COR-L47 (cell line): ENCODE measurements at regions not wholly inside any gene's neighbourhood (a gene's known extent, or its start where the extent isn't known, plus 50 kb on each side); places are given as distances from the start of the nearest gene placed in this dataset.
A peak's percentile ranks its signal among the peaks of the same experiment; 100 is the strongest.

Experiments
- DNase-seq: peaks from one replicate; lab custom pipeline; 2025; lab: John Stamatoyannopoulos, UW

DNA sequence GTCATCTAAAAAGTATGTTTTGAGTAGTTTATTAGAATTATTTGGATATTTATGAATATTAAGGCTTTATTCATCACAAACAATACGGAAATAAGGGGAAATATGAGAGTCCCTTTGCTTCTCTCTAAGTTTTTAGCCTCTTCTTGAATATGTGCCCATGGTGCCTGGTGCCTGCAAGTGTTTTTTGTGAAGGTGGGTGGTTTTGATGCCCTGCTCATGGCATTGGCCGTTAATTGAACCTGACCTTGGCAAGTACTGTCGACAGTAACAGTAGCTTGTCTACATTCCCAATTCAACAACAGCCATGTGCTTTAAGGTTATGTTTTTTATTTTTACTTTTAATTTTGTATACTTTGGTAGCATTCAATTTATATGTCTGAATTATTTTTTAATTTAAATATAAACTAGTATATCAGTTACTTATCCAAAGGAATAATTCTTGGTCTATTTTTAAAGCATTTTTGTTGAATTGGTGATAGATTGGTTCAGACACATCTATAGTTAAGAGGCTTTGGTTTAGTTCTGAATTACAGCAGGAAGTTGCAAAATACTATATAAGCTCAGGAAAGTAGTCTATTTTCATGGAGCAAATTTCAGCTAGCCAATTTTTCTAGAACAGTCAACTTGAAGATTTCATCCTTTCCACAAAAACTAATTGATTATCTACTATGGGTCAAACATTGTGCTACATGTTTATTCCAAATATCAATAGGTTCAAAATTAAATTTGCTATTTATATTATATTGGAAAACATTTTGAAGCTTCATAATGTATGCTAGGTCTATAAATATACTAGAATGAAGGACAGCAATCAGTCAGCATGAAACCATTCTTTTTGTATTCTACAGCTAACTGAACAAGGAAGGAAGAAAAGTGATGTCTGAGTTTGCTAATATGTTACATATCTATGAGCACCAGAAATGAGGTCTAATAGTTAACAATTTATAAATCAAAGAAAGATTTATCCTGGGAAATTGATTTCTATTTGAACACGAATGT is 184.4 kb downstream of the MRPL39 start:
- no peak for DNase-seq

- peak; percentile 14 for DNase-seq
Observed at GRCh38 chr21:25421321-25422028, 185.8 kb downstream of the MRPL39 start.

DNA sequence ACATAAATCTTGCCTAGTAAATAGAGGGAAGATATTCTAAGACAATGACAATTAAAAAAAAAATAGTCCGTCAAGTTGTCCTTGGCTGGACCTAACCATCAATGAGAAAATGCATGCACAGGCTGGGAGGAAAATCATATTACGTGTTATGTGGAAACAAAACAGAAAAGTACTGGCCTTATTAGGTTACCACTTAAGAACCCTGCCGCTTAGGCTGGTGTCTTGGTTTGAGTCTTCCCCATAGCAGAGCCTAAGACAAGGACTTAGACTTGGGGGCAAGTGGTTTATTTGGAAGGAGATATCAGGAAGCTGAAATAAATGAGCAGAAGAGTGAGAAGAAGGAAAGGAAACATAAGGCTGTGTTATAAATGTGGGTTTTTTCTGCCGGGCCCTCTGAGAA is 186.4 kb downstream of the MRPL39 start:
- DNase-seq: no peak

DNA sequence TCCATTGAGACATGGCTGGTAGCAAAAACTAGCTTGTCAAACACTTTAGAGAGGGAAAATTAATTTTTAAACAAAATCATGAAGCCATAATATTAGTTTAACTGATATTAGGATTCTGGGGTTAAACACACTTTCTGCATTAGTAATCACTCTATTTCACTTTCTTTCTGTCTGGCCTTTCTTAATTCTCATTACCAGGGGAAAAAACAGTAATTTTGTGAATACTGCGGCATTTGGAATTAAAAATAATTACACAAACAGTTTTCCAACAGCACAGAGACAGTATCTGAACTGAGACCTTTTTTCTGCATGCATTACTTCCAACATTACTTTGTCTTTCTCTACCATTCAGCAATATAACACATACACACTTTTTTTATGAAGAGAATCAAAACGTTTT is 190.6 kb downstream of the MRPL39 start:
- no peak for DNase-seq

DNA sequence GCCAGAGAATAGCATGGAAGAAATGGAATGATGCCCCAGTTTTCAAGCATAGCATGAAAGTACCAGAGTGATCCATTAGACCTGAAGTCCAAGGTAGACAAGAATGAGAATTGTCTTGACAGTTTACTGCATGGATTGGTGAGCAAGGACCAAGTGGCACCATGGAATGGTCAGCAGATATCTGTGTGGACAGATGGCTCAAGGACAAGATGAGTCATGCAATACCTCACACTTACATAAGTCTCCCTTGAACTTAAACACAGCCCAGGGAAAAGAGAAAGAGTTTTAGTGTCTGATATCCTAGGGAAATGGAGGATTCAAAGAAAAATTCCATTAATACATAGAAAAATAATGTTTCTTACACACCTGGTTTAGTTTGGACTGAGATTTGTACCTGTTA is 195.2 kb downstream of the MRPL39 start:
- DNase-seq: no peak

DNA sequence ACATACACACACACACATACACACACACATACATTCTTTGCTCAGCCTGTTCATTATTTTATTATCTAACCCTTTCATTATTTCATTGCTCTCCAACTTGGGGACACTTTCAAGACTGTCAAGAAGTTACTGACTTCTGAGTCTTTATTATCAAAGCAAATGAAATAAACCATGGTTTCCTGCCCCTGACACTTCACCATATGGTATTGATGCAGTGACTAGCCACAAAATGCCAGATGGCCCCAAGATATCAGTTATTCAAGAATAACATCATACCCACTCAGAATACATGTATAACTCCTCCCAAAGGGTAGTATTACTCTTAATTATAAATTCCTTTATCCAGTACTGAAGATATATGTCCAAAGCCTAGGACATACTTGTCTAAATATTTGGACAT is 197.3 kb downstream of the MRPL39 start:
- no peak for DNase-seq

GRCh38 chr21:25408666-25409065 is 198.6 kb downstream of the MRPL39 start:
- DNase-seq: no peak

DNA sequence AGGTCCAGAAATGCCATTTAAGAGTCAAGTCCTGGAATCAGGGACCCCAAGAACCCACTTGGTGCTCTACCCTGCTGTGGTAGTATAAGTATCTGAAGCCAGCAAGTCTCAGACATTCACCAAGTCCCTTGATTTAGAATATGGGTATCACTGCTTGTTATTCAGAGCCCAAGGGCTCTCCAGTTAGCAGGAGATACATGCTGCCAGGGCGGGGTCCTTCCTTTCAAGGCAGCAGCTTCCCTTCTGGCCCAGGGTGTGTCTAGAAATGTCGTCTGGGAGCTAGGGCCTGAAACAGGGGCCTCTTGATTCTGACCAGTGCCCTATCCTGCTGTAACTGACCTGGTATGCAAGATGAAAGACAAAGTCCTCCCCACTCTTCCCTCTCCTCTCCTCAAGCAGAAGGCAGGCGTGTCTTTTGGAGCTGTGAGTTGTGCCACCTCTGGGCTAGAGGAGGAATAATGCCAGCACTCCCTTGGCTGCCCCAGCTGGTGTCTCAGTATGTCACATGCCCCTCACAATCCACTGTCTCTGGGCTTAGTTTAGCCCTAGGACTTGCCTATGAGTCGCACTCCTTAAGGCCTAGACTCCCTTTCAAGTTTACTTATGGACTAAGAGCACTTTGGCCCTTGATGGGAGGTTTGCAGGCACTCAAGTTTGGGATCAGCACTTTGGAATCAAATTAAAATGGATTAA is 200.2 kb downstream of the MRPL39 start:
- no peak for DNase-seq

DNA sequence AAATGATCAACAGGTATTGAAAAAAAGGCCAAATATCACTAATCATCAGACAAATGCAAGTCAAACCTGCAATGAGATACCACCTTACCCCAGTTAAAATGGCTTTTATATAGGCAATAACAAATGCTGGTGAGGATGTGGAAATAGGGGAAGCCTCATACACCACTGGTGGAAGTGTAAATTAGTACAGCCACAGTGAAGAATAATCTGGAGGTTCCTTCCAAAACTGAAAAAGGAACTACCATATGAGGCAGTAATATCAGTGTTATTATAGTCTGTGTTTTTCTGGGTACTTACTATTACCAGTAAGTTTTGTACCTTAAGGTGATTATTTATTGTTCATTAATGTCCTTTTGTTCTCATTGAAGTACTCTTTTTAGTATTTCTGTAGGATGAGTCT is 201.3 kb downstream of the MRPL39 start:
- no peak for DNase-seq

GRCh38 chr21:25402134-25402961 is 204.9 kb downstream of the MRPL39 start:
- DNase-seq: no peak

DNA sequence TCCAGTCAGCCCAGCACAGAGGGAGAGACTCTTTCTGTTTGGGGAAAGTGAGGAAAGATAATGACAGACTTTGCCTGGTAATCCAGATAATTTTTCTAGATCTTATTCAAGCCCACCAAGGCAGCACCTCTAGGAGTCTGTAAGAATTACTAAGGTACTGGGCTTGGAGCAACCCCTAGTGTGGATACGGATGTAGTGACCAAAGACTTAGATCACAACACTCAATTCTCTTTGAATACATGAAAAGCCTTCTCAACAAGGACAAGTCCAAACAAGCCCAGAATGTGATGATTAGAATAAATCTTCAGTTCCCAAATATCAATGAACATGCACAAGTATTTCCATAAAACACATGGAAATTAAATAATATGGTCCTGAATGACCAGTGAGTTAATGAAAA is 206.9 kb downstream of the MRPL39 start:
- no peak for DNase-seq

- DNase-seq: no peak
Observed at GRCh38 chr21:25398630-25399029, 208.7 kb downstream of the MRPL39 start.

- no peak for DNase-seq
Observed at GRCh38 chr21:25396135-25396711, 211.1 kb downstream of the MRPL39 start.

DNA sequence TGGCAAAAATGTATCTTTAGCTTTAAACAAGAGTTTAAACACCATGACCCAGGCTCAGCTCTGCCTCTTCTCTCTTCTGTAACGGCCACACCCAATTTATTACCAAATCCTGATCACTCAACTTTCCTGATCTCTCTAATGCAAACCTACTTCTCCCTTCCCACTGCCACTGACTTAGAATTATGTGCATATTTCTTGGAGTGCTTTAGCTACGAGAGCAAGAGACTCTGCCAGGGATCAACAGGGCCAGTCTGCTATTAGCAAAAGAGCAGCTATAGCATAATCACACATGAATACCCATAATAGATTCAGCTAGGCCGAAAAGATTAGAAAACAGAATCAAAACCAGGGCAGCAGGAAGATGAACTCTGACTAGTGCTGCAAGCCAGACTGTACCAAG is 215.5 kb downstream of the MRPL39 start:
- DNase-seq: no peak

DNA sequence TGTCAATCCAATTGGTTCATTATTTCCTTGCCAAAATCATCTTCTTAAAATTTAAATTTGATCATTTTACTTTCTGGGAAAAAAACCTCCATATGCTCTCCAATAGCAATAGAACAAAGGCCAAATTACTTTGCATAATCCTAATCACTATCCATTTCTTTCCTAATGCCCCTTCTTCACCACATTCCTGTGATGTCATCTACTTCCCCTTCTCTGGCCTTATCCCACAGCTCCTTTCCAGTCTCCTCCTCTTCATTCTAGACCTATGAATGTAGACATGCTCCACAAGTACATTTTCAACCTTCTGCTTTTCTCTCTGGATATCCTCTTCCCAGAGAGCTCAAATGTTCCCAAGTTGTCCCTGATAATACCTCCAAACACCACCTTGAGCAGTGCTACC is 216.6 kb downstream of the MRPL39 start:
- DNase-seq: no peak

- no peak for DNase-seq
Observed at GRCh38 chr21:25387665-25388064, 219.6 kb downstream of the MRPL39 start.

DNA sequence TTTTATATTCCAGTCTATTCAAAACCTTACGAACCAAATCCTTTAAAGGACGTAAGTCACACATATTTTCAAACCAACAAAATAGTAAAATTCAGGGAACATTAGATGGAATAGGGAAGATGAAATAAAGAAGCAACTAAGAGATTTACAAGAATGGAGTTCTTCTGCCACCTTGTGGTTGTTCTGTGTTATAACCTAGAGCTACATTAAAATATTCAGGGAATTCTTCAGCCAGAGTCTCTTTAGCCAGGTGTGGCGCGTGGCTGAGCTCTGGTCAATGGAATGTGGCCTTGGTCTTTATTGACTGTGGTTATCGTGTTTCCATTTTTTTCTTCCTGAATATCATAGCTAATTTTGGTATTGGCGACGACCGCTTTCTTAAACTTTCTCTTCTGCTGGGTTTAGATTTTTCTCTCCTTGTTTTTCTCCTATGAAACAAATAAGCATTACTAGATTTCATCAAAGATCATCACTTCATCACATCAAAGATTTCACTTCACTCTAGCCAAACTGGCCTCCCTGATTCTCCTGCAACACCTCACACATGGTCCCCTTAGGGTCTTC is 221.3 kb downstream of the MRPL39 start:
- peak; percentile 61 for DNase-seq

- no peak for DNase-seq
Observed at GRCh38 chr21:25385341-25385740, 221.9 kb downstream of the MRPL39 start.

DNA sequence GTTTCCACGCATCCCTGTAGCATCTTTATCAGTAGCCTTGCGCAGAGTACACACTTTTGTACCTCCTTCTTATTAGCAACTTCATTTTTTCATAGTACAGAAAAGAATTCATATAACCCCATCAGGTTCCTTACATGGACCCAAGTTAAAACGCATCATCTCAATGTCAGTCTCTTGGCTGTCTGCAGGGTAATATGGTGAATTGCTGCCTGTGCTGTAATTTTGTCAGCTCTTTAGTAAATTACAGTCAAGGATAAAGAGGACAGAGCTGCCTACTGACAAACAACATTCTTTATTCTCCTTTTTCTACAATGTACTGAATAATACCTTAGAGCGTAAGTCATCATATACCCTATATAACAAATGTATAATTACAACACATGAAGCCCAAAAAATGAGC is 222.5 kb downstream of the MRPL39 start:
- DNase-seq: no peak

DNA sequence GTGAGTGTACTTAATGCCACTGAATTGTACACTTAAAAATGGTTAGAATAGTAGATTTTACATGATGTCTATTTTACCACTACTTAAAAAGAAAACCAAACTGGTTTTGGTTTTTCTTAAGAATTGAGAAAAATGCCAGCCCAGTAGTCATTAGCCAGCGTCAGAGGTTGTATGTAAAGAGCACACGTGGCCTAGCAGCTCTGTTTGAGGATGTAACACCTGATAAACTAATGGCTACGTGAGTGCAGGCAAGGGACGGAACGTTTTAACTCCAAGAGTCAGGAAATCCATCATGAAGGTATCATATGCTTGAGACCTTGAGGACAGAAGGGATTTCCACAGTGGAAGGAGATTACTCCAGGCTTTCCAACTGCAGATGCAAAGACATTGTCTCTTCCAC is 223.7 kb downstream of the MRPL39 start:
- DNase-seq: no peak

DNA sequence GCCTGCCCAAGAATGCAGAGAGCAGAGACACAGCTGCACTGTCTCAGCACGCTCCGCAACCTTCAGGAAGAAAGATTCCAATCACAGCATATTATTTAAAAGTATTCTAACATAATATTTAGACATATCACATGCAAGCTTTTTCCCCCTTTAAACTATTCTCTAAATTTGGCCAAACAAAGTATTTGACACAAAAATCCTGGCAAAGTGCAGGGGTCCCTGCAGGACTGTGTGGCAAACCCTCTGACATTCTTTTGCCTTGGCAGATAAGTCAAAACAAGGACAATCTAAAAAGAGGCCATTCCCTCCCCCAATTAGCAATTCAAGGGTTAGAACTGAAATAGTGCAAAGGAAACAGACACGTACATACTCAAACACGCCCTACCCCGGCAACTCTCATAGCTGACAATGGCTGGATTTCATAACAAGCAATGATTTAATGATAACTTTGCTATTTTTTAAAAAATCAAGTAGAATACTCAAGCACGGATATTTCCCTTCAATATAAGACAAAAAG is 225.3 kb downstream of the MRPL39 start:
- no peak for DNase-seq
